Uterus (tissue), 3 donors: ENCODE measurements at regions not wholly inside any gene's neighbourhood (a gene's known extent, or its start where the extent isn't known, plus 50 kb on each side); places are given as distances from the start of the nearest gene placed in this dataset.

Source experiments
- DNase-seq, 2 donors: peaks; one replicate each; pipeline ENCODE4 v3.0.0-alpha.2; 2019 to 2020
- H3K27ac ChIP-seq, 2 donors: fragments of 200-600 bp; sonication (generic); 1 replicate in 1 of 2; 2 replicates in 1 of 2; pipeline ENCODE4 v1.5.1; 2016 to 2018
- H3K27me3 ChIP-seq, 2 donors: fragments of 200-600 bp; sonication (generic); one replicate each; pipeline ENCODE4 v1.5.1; 2018 to 2019; ENCODE audit warnings: control low read depth in 1 of 2
- H3K36me3 ChIP-seq, 2 donors: fragments of 200-600 bp; sonication (generic); one replicate each; pipeline ENCODE4 v1.5.1; 2019; ENCODE audit warnings: control low read depth in 1 of 2
- H3K4me1 ChIP-seq, 2 donors: fragments of 200-600 bp; sonication (generic); one replicate each; pipeline ENCODE4 v1.5.1; 2018 to 2019; ENCODE audit warnings: control low read depth in 1 of 2
- H3K4me3 ChIP-seq, 2 donors: fragments of 200-600 bp; sonication (generic); 1 replicate in 1 of 2; 2 replicates in 1 of 2; pipeline ENCODE4 v1.5.1; 2018 to 2019; ENCODE audit warnings: mild to moderate bottlenecking in 1 of 2
- H3K9me3 ChIP-seq, 2 donors: fragments of 200-600 bp; sonication (generic); one replicate each; pipeline ENCODE4 v1.5.1; 2019; ENCODE audit warnings: control low read depth in 1 of 2
- CTCF ChIP-seq, 4 experiments: fragments of 200-600 bp in 2 of 4; fragments of 450-650 bp in 2 of 4; sonication (generic) in 2 of 4; IDR thresholded peaks; one replicate each; pipeline ENCODE4 v1.5.1; 2016 to 2019; ENCODE audit warnings: antibody characterized with exemption in 4 of 4, mild to moderate bottlenecking in 2 of 4, moderate library complexity in 1 of 4
- POLR2A ChIP-seq, 2 donors: fragments of 450-650 bp; IDR thresholded peaks; one replicate each; pipeline ENCODE4 v1.6.1; 2016; ENCODE audit warnings: antibody characterized with exemption in 2 of 2, mild to moderate bottlenecking in 1 of 2, moderate library complexity in 1 of 2
- intact Hi-C: fragments of 100-400 bp; cut with DNase I; formaldehyde crosslinking; loops from one replicate; pipeline ENCODE4 v1.15.1; 2023; ENCODE audit warnings: low total_unique reads
- donor health status: DM: yes; HTN: yes; CAD: no.

- DNase-seq = no peak
- H3K36me3 ChIP-seq = no peaks in the 10 kb centered on the region
- no peak overlapping the region for H3K4me3 ChIP-seq
- intact Hi-C loops = no loop called here
- no peaks in the 10 kb centered on the region for H3K4me1 ChIP-seq
- H3K27ac ChIP-seq = no peak overlapping the region
- H3K9me3 ChIP-seq = peaks cover 0 to 4% of the 10 kb centered on the region in 2 donors
- TF ChIP-seq POLR2A (IDR thresholded peaks at IDR 0.05) (no peak), CTCF (IDR thresholded peaks at IDR 0.05) (no peak)
- H3K27me3 ChIP-seq = no peaks in the 10 kb centered on the region
Measured at GRCh38 chr3:78049521-78049920, 1009.6 kb downstream of the ROBO2 start.

DNA sequence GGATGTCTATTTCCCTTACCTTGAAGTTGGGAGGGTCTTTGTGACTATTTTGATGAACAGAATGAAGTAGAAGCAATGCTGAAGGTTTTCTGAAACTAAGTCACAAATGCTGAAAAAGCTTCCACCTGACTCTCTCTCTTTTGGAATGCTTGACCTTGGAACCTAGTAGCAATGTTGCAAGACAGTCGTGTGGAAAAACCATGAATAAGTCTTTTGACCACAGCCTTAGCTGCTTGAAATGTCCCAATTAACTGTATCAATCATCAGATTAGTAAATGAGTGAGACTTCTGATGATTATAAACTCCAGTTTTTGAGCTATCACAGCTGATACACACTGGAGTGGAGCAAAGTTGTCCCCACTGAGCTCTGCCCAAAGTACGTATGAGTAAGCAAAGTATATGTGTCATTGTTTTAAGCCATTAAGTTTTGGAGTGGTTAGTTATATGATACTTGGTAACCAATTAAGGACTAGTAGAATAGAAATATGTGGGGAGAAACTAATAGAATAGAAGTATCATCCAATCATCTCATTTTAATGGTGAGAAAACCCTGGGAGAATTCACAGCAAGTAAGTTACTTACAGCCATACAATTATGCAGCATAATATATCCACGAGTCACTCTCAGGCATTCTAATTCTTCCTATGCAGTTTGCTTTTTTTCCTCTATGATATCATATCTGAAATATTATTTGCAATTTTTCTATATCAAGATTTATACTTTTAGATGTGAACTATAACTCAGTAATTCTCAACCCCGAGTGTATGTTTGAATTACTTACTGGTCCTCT lies 1010.6 kb downstream of the ROBO2 start:
- H3K4me1 ChIP-seq = no peaks in the 10 kb centered on the region
- no peak for DNase-seq
- no peaks in the 10 kb centered on the region for H3K27me3 ChIP-seq
- H3K27ac ChIP-seq = no peak overlapping the region
- intact Hi-C loops = no loop called here
- H3K9me3 ChIP-seq = peaks cover 0 to 4% of the 10 kb centered on the region in 2 donors
- no peak for TF ChIP-seq POLR2A (IDR thresholded peaks at IDR 0.05)
- no peak for TF ChIP-seq CTCF (IDR thresholded peaks at IDR 0.05)
- no peak overlapping the region for H3K4me3 ChIP-seq
- H3K36me3 ChIP-seq = no peaks in the 10 kb centered on the region

GRCh38 chr3:78052746-78053145 lies 1012.8 kb downstream of the ROBO2 start:
- no peak for TF ChIP-seq POLR2A (IDR thresholded peaks at IDR 0.05)
- no peak for TF ChIP-seq CTCF (IDR thresholded peaks at IDR 0.05)
- intact Hi-C loops = no loop called here
- H3K4me1 ChIP-seq = no peaks in the 10 kb centered on the region

DNA sequence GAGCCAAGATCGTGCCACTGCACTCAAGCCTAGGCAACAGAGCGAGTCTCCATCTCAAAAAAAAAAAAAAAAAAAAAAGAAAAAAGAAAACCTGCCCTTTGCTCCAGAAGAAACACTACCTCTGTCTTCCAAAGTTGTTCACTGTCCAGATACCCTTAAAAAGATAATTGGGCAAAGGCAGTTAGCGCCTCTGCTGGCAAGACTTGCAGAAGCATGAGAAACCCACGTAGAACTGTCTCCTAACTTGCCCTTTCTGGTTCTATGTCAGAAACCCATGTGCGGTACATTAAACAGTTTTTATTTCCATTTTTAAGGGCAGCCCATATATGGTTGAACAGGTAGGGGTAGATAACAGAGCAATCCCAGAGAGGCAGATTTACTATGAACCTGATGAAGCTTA lies 1026.4 kb downstream of the ROBO2 start:
- no peaks in the 10 kb centered on the region for H3K27me3 ChIP-seq
- no peak for DNase-seq
- no peak overlapping the region for H3K27ac ChIP-seq
- TF ChIP-seq CTCF (IDR thresholded peaks at IDR 0.05) (no peak), POLR2A (IDR thresholded peaks at IDR 0.05) (no peak)
- no peaks in the 10 kb centered on the region for H3K9me3 ChIP-seq
- H3K4me3 ChIP-seq = no peak overlapping the region
- no peaks in the 10 kb centered on the region for H3K4me1 ChIP-seq
- H3K36me3 ChIP-seq = no peaks in the 10 kb centered on the region
- intact Hi-C loops = no loop called here

More at GRCh38 chr3:78052746-78053145, 1012.8 kb downstream of the ROBO2 start:
- Histone ChIP-seq H3K36me3 (no peaks in the 10 kb centered on the region), H3K27ac (no peak overlapping the region), H3K4me3 (no peak overlapping the region), H3K27me3 (no peaks in the 10 kb centered on the region), H3K9me3 (peaks cover 0 to 4% of the 10 kb centered on the region in 2 donors)
- no peak for DNase-seq

- Histone ChIP-seq H3K27me3 (no peaks in the 10 kb centered on the region), H3K36me3 (no peaks in the 10 kb centered on the region), H3K9me3 (no peaks in the 10 kb centered on the region), H3K4me1 (no peaks in the 10 kb centered on the region), H3K27ac (no peak overlapping the region), H3K4me3 (no peak overlapping the region)
- intact Hi-C loops = no loop called here
- DNase-seq = no peak
- no peak for TF ChIP-seq POLR2A (IDR thresholded peaks at IDR 0.05)
- no peak for TF ChIP-seq CTCF (IDR thresholded peaks at IDR 0.05)
Measured at GRCh38 chr3:78070188-78070587, 1030.3 kb downstream of the ROBO2 start.
